GM12864 (cell line): ENCODE measurements at regions not wholly inside any gene's neighbourhood (a gene's known extent, or its start where the extent isn't known, plus 50 kb on each side); places are given as distances from the start of the nearest gene placed in this dataset.

Experiments used
- DNase-seq: peaks from one replicate; pipeline ENCODE4 v3.0.0-alpha.2; 2011; ENCODE audit warnings: low read depth
- H3K4me3 ChIP-seq: 2 replicates; pipeline ENCODE4 v1.5.1; 2011; ENCODE audit warnings: mild to moderate bottlenecking, low read depth, low read length, control low read depth
- CTCF ChIP-seq: IDR thresholded peaks from 2 replicates; pipeline ENCODE4 v1.5.1; 2011; ENCODE audit warnings: low read depth, mild to moderate bottlenecking, moderate library complexity, low read length, control low read depth, inconsistent platforms; ENCODE audit errors: missing control alignments

GRCh38 chr18:54774981-54775665, 53.2 kb upstream of the RAB27B start:
- no peak overlapping the region for H3K4me3 ChIP-seq

GRCh38 chr18:54775686-54776085, 52.6 kb upstream of the RAB27B start:
- TF ChIP-seq CTCF: no peak
- DNase-seq: no peak
- no peak overlapping the region for H3K4me3 ChIP-seq

More at GRCh38 chr18:54774981-54775665, 53.2 kb upstream of the RAB27B start:
- no peak for DNase-seq
- no peak for TF ChIP-seq CTCF

GRCh38 chr18:54776282-54776977, 51.8 kb upstream of the RAB27B start:
- TF ChIP-seq CTCF: no peak
- no peak overlapping the region for H3K4me3 ChIP-seq
- no peak for DNase-seq

GRCh38 chr18:54777118-54777791, 51.0 kb upstream of the RAB27B start:
- TF ChIP-seq CTCF: no peak
- no peak for DNase-seq
- no peak overlapping the region for H3K4me3 ChIP-seq

- DNase-seq: no peak
- TF ChIP-seq CTCF: no peak
- no peak overlapping the region for H3K4me3 ChIP-seq
Measured at GRCh38 chr18:54777989-54778388, 50.3 kb upstream of the RAB27B start.
